GM18505 (cell line): ENCODE measurements at regions not wholly inside any gene's neighbourhood (a gene's known extent, or its start where the extent isn't known, plus 50 kb on each side); places are given as distances from the start of the nearest gene placed in this dataset.
A peak's percentile ranks its signal among the peaks of the same experiment; 100 is the strongest.

Experiments
- ATAC-seq: cut with Tn5 transposase; IDR thresholded peaks from one replicate; pipeline ENCODE4 v1.9.1; 2021; ENCODE audit not compliant: unreplicated experiment
- POLR2A ChIP-seq: IDR thresholded peaks from 4 replicates; pipeline ENCODE4 v1.6.1; 2011; ENCODE audit warnings: borderline replicate concordance; ENCODE audit not compliant: insufficient read depth, insufficient read length; ENCODE audit errors: extremely low read depth

- no peak for TF ChIP-seq POLR2A
- ATAC-seq = no peak
These were observed 294.9 kb upstream of the ZNF385D start for GRCh38 chr3:22045882-22046281.

DNA sequence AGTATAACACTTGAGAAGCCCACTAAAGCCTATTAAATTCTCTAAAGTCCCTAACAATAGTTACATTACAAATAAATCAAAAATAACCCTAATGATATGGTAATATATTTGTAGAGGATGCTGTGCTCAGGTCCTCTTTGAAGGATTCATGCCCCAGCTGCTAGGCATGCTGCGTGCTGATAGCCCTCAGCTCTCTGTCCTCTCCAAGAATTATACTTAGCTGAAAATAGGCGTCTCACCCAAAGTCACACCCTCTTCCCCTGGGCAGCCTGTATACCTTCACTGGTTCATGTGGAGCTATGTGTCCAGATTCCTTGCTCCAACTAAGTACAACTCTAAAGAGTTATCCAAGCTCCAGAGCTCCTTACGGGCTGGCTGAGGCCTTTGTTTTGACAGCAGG, 312.5 kb upstream of the ZNF385D start:
- no peak for ATAC-seq
- no peak for TF ChIP-seq POLR2A

- TF ChIP-seq POLR2A = no peak
- ATAC-seq = no peak
These were observed 317.6 kb upstream of the ZNF385D start for GRCh38 chr3:22068619-22069018.

- no peak for TF ChIP-seq POLR2A
- ATAC-seq = no peak
These were observed 337.2 kb upstream of the ZNF385D start for GRCh38 chr3:22088204-22088603.

DNA sequence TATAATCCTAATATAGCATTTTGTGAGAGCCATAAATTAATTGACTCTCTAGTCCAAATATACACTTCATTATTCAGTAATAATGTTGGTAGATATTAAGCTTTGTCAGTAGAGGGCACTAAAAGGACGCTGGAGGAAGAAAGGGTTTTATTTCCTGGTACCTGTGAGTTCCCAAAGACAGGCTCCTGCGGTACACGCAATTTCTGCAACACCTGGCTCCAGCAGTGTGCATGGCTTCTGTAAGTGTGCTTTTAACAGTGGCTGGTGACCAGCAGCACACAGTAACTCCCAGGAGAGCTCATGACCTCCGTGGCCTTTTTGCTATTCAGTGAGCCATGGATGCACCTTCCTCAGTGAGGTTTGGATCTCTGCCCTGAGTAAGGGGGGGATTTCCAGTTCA, 338.3 kb upstream of the ZNF385D start:
- no peak for TF ChIP-seq POLR2A
- peak; percentile 87 for ATAC-seq

DNA sequence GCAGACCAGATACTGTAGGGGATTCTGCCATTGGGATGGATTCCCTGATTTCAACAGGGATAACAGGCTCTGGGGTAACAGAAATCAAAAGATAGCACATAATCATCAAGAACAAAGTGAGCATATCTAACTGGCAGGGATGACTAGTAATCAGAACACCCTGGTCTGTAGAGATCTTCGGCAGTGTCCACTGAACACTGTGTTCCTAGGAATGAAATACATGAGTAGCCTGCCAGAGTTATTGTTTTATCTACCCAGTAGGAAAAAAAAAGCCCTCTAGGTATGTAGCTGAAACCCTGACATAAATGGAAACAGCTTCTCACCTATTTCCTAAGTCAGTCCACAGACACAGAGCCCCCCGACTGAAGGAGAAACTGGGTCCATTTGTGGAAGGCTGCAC, 340.3 kb upstream of the ZNF385D start:
- no peak for ATAC-seq
- TF ChIP-seq POLR2A = no peak

- ATAC-seq = no peak
- TF ChIP-seq POLR2A = no peak
These were observed 347.0 kb upstream of the ZNF385D start for GRCh38 chr3:22098021-22098420.

DNA sequence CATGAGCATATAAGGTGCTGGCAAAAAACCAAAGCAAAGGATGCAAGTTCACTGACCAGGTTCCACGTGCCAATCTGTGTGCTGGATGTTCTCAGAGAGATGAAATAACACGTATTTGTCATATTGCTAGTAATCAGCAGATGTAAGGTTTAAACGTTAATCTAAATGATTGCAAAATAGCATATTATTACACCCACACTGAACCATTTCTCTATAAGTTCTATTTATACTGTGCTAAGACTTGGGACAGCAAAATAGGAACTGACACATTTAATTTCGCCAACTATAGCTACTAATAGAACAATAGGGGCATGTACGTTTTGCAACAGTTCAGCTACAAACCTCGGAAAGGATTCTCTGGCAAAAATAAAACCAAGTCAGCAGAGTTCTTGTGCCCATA, 350.3 kb upstream of the ZNF385D start:
- ATAC-seq = no peak
- no peak for TF ChIP-seq POLR2A

DNA sequence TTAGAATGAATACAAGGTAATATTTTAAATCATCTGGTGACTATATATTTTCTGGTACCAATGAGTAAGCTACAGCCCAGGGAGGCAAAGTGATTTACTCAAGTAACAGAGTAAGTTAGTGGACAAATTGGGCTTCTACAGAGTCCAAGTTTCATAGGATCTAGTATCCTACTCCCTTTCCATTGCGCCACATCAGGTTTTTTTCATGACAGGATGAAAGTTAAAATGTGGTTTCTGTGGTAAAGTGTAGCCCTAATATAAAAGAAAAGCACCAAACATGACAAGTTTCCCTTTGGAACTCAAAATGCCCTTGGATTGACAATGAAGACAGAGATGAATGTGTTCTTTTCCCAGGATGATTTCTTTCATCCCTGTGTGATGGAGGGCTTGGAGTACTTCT, 350.8 kb upstream of the ZNF385D start:
- ATAC-seq = no peak
- no peak for TF ChIP-seq POLR2A

DNA sequence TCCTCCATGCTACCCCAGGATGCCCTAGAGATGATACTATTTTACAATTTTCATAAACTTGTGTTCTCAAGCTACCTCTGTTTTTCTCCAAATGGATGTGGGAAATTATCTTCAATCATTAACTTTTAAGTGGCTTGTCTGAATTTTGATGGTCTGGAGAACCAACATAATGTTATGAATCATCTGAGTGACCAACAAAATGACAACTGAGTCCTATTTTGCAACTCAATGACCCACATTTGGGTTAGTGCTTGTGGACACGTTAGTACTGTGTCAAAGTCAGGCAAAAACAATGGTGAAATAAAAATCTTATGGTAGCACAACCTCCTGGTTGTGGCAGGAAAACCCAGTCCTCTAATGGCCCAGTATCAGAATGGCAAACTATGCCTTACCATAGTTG, 352.4 kb upstream of the ZNF385D start:
- TF ChIP-seq POLR2A = no peak

DNA sequence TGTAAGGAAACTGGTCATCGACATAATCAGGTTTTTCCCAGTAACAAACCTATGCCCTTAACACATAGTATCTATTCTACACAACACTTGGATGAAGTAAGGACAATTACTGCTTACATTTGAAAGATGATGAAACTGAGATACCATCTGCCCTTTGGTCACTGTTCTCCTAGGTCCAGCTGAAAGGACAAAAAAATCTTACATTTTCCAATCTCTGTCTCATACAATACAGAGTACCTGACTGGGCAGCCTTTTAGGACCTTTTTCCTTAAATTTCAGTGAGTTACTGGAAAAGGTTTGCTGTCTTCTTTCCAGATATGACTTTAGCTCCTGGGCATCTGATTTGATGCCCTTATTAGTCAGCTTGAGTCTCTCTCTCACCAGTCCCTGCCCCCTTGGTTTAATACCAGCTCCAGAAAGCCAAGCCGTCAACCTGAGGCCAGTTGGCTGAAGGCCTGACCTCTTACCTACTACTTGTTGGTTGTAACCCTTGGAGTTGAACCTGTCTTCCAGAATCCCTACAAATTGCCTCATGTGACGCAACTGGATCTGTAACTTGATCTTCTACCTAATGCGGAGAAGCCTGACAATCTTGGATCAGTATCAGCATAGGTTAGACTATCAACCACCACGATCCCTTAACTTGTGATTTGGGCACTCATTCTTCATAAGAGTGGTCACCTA, 355.3 kb upstream of the ZNF385D start:
- no peak for ATAC-seq
- TF ChIP-seq POLR2A = no peak

More for the DNA sequence above, 352.4 kb upstream of the ZNF385D start:
- ATAC-seq = no peak

DNA sequence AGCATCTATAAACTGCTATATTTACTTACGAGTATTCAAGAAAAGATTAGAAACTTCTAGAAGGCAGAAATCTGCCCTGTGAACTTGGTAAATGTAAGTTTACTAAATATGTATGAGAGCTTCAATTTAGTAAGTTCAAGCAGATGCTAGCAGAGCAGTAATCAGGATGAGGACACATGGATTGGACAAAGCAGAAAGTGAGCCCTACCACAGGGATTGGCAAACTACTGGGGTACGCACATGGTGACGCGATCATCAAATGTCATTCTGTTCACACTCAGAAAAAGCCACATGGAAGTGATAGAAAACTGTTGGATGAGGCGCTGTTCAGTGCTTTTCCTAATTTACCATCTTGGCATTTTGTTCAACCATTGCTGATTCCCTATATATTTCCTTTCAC, 360.2 kb upstream of the ZNF385D start:
- ATAC-seq = no peak
- no peak for TF ChIP-seq POLR2A

DNA sequence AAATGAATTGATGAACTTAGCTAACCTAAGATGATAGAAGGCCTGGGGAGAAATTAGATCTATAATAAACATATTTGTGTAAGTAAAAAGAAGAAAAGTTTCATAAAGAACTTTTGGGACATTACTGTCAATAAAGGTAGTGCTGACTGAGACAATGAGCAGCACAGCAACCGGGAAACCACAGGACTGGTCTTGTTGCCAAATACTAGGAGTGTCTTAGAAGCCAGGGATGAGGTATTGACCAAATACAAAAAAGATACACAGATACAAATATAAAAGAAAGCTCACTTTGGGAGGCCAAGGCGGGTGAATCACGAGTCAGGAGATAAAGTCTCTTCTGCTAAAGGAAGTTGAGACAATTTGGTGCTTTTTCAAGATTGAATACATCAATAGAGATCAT, 362.4 kb upstream of the ZNF385D start:
- ATAC-seq = no peak
- TF ChIP-seq POLR2A = no peak

GRCh38 chr3:22115581-22115980, 364.6 kb upstream of the ZNF385D start:
- ATAC-seq = no peak
- TF ChIP-seq POLR2A = no peak

DNA sequence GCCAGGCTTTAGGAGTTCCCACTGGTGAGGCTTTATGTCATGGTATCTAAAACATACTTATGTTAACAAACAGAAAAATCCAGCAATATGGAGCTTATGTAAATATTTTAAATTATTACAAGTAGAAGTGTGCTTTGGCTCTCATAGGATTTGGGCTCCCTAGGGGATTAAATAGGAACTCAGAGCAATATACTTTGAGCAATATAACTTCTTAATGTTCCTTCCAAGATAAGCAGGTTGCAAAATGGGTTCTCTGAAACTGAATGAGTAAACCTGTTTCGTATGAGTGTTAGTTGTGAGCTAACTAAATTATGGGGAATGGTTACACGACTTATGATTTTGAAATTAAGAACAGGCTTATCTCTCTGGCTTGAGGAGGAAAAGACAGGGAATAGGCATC, 366.1 kb upstream of the ZNF385D start:
- ATAC-seq = no peak
- TF ChIP-seq POLR2A = no peak
